GM12874 (cell line): ENCODE measurements at regions not wholly inside any gene's neighbourhood (a gene's known extent, or its start where the extent isn't known, plus 50 kb on each side); places are given as distances from the start of the nearest gene placed in this dataset.

ENCODE experiments used
- CTCF ChIP-seq: IDR thresholded peaks from 2 replicates; pipeline ENCODE4 v1.5.1; 2011; ENCODE audit warnings: low read depth, mild to moderate bottlenecking, control low read depth, low read length, moderate library complexity; ENCODE audit not compliant: insufficient read depth

GRCh38 chr1:56265216-56265615 is 314.1 kb downstream of the PLPP3 start:
- no peak for TF ChIP-seq CTCF

- TF ChIP-seq CTCF: no peak
Measured at GRCh38 chr1:56263908-56264307, 315.5 kb downstream of the PLPP3 start.

- TF ChIP-seq CTCF: no peak
Measured at GRCh38 chr1:56258371-56258770, 321.0 kb downstream of the PLPP3 start.

GRCh38 chr1:56257726-56258125 is 321.6 kb downstream of the PLPP3 start:
- no peak for TF ChIP-seq CTCF

- no peak for TF ChIP-seq CTCF
Measured at GRCh38 chr1:56256153-56257000, 323.0 kb downstream of the PLPP3 start.

- no peak for TF ChIP-seq CTCF
Measured at GRCh38 chr1:56255516-56256152, 323.7 kb downstream of the PLPP3 start.

- TF ChIP-seq CTCF: no peak
Measured at GRCh38 chr1:56254130-56254529, 325.2 kb downstream of the PLPP3 start.
